Neural cell (in vitro differentiated cells): ENCODE measurements at regions not wholly inside any gene's neighbourhood (a gene's known extent, or its start where the extent isn't known, plus 50 kb on each side); places are given as distances from the start of the nearest gene placed in this dataset.
"Not testable (repeated sequence)": the region's sequence is repeated elsewhere in the genome, so short reads cannot be mapped to it uniquely, and the experiment has no call there.

Experiments used
- H2AFZ ChIP-seq: fragments of 200-600, 300-800 bp; sonication (generic), shearing (Covaris generic); 2 replicates; pipeline ENCODE4 v1.6.0; 2014; ENCODE audit warnings: low read depth, mild to moderate bottlenecking, antibody characterized with exemption, low read length, moderate library complexity
- H3F3A ChIP-seq: fragments of 200-600 bp; shearing (Covaris generic); 2 replicates; pipeline ENCODE4 v1.6.1; 2016; ENCODE audit warnings: mild to moderate bottlenecking, moderate library complexity, mixed read lengths, antibody characterized with exemption, low read length; ENCODE audit not compliant: insufficient read depth, poor library complexity, severe bottlenecking
- H3K27ac ChIP-seq: fragments of 200-600, 300-800 bp; sonication (generic), shearing (Covaris generic); 2 replicates; pipeline ENCODE4 v1.5.1; 2014; ENCODE audit warnings: mild to moderate bottlenecking, low read length, moderate library complexity
- H3K27me3 ChIP-seq: fragments of 300-800, 200-600 bp; sonication (generic), shearing (Covaris generic); 2 replicates; pipeline ENCODE4 v1.6.0; 2014; ENCODE audit warnings: mild to moderate bottlenecking, low read depth, low read length, moderate library complexity; ENCODE audit not compliant: insufficient read depth
- H3K36me3 ChIP-seq: fragments of 300-800, 200-600 bp; sonication (generic), shearing (Covaris generic); 2 replicates; pipeline ENCODE4 v1.5.1; 2014; ENCODE audit warnings: mild to moderate bottlenecking, antibody characterized with exemption, low read length, moderate library complexity; ENCODE audit not compliant: insufficient read depth
- H3K4me2 ChIP-seq: fragments of 300-800, 200-600 bp; sonication (generic), shearing (Covaris generic); 2 replicates; pipeline ENCODE4 v1.6.0; 2014; ENCODE audit warnings: mild to moderate bottlenecking, low read length
- H3K4me3 ChIP-seq: fragments of 300-800, 200-600 bp; sonication (generic), shearing (Covaris generic); 2 replicates; pipeline ENCODE4 v1.5.1; 2014; ENCODE audit warnings: mild to moderate bottlenecking, low read length, moderate library complexity
- H3K79me2 ChIP-seq: fragments of 200-600 bp; shearing (Covaris generic); replicated peaks from 2 replicates; pipeline ENCODE4 v1.6.0; 2014; ENCODE audit warnings: mild to moderate bottlenecking, low read length, moderate library complexity; ENCODE audit not compliant: insufficient read depth
- H3K9ac ChIP-seq: fragments of 300-800, 200-600 bp; sonication (generic), shearing (Covaris generic); 2 replicates; pipeline ENCODE4 v1.6.1; 2016; ENCODE audit warnings: mild to moderate bottlenecking, low read length, mixed read lengths
- H3K9me2 ChIP-seq: fragments of 200-600 bp; shearing (Covaris generic); 2 replicates; pipeline ENCODE4 v1.6.1; 2016; ENCODE audit warnings: mild to moderate bottlenecking, low read length, mixed read lengths; ENCODE audit not compliant: insufficient read depth
- H3K9me3 ChIP-seq: fragments of 200-600, 300-800 bp; sonication (generic), shearing (Covaris generic); 2 replicates; pipeline ENCODE4 v1.6.1; 2016; ENCODE audit warnings: mild to moderate bottlenecking, mixed run types, low read length, moderate library complexity, mixed read lengths
- H4K20me1 ChIP-seq: fragments of 200-600 bp; shearing (Covaris generic); 2 replicates; pipeline ENCODE4 v1.6.1; 2016; ENCODE audit warnings: mild to moderate bottlenecking, mixed run types; ENCODE audit not compliant: insufficient read depth
- EP300 ChIP-seq: fragments of 450-650 bp; conservative IDR thresholded peaks from 2 replicates; pipeline ENCODE4 v1.6.1; 2014; ENCODE audit warnings: antibody characterized with exemption, mild to moderate bottlenecking, moderate library complexity; ENCODE audit not compliant: poor library complexity, severe bottlenecking
- EZH2 ChIP-seq: fragments of 200-600, 300-800 bp; shearing (Covaris generic), sonication (generic); IDR thresholded peaks from 2 replicates; pipeline ENCODE4 v1.6.1; 2014; ENCODE audit warnings: antibody characterized with exemption, low read length, borderline replicate concordance, mild to moderate bottlenecking; ENCODE audit not compliant: insufficient read depth, poor library complexity, severe bottlenecking
- MXI1 ChIP-seq: fragments of 450-650 bp; conservative IDR thresholded peaks from 2 replicates; pipeline ENCODE4 v1.6.1; 2014; ENCODE audit warnings: antibody characterized with exemption, mild to moderate bottlenecking; ENCODE audit not compliant: poor library complexity, severe bottlenecking
- POLR2AphosphoS5 ChIP-seq: IDR thresholded peaks from 2 replicates; pipeline ENCODE4 v1.6.1; 2012
- RAD21 ChIP-seq: fragments of 450-650 bp; conservative IDR thresholded peaks from 2 replicates; pipeline ENCODE4 v1.6.1; 2014; ENCODE audit warnings: antibody characterized with exemption, mild to moderate bottlenecking, moderate library complexity
- SMC3 ChIP-seq: fragments of 450-650 bp; conservative IDR thresholded peaks from 2 replicates; pipeline ENCODE4 v1.6.1; 2014; ENCODE audit warnings: antibody characterized with exemption, mild to moderate bottlenecking, moderate library complexity; ENCODE audit not compliant: poor library complexity
- TAF1 ChIP-seq: IDR thresholded peaks from 2 replicates; pipeline ENCODE4 v1.6.1; 2012; ENCODE audit warnings: low read depth
- TF ChIP-seq, protein P1 (sequence below): IDR thresholded peaks from 2 replicates; pipeline ENCODE4 v1.6.1; 2012; ENCODE audit warnings: borderline replicate concordance
- TF ChIP-seq, protein P2 (sequence below): fragments of 450-650 bp; IDR thresholded peaks from 2 replicates; pipeline ENCODE4 v1.5.1; 2014; ENCODE audit warnings: antibody characterized with exemption, mild to moderate bottlenecking, moderate library complexity; ENCODE audit not compliant: poor library complexity, severe bottlenecking

- no peaks in the 10 kb centered on the region for H3K79me2 ChIP-seq
- H3F3A ChIP-seq: no peaks in the 10 kb centered on the region
- H3K27ac ChIP-seq: peak overlapping the region; percentile 4
- H3K4me3 ChIP-seq: peak overlapping the region; percentile 1
- TF ChIP-seq, protein P1, sequence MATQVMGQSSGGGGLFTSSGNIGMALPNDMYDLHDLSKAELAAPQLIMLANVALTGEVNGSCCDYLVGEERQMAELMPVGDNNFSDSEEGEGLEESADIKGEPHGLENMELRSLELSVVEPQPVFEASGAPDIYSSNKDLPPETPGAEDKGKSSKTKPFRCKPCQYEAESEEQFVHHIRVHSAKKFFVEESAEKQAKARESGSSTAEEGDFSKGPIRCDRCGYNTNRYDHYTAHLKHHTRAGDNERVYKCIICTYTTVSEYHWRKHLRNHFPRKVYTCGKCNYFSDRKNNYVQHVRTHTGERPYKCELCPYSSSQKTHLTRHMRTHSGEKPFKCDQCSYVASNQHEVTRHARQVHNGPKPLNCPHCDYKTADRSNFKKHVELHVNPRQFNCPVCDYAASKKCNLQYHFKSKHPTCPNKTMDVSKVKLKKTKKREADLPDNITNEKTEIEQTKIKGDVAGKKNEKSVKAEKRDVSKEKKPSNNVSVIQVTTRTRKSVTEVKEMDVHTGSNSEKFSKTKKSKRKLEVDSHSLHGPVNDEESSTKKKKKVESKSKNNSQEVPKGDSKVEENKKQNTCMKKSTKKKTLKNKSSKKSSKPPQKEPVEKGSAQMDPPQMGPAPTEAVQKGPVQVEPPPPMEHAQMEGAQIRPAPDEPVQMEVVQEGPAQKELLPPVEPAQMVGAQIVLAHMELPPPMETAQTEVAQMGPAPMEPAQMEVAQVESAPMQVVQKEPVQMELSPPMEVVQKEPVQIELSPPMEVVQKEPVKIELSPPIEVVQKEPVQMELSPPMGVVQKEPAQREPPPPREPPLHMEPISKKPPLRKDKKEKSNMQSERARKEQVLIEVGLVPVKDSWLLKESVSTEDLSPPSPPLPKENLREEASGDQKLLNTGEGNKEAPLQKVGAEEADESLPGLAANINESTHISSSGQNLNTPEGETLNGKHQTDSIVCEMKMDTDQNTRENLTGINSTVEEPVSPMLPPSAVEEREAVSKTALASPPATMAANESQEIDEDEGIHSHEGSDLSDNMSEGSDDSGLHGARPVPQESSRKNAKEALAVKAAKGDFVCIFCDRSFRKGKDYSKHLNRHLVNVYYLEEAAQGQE: no peak
- TF ChIP-seq EZH2: no peak
- no peak for TF ChIP-seq POLR2AphosphoS5
- no peak for TF ChIP-seq EP300
- no peak for TF ChIP-seq TAF1
- TF ChIP-seq MXI1: no peak
- TF ChIP-seq SMC3: no peak
- no peak for TF ChIP-seq RAD21
- TF ChIP-seq, protein P2, sequence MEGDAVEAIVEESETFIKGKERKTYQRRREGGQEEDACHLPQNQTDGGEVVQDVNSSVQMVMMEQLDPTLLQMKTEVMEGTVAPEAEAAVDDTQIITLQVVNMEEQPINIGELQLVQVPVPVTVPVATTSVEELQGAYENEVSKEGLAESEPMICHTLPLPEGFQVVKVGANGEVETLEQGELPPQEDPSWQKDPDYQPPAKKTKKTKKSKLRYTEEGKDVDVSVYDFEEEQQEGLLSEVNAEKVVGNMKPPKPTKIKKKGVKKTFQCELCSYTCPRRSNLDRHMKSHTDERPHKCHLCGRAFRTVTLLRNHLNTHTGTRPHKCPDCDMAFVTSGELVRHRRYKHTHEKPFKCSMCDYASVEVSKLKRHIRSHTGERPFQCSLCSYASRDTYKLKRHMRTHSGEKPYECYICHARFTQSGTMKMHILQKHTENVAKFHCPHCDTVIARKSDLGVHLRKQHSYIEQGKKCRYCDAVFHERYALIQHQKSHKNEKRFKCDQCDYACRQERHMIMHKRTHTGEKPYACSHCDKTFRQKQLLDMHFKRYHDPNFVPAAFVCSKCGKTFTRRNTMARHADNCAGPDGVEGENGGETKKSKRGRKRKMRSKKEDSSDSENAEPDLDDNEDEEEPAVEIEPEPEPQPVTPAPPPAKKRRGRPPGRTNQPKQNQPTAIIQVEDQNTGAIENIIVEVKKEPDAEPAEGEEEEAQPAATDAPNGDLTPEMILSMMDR: no peak
- no peaks in the 10 kb centered on the region for H3K27me3 ChIP-seq
- no peak overlapping the region for H2AFZ ChIP-seq
- no peak overlapping the region for H3K9ac ChIP-seq
- H3K9me2 ChIP-seq: no peaks in the 10 kb centered on the region
- H3K36me3 ChIP-seq: no peaks in the 10 kb centered on the region
- H3K4me2 ChIP-seq: peak overlapping the region; percentile 13
- H3K9me3 ChIP-seq: no peaks in the 10 kb centered on the region
- no peaks in the 10 kb centered on the region for H4K20me1 ChIP-seq
Measured at GRCh38 chr10:2881720-2882620, 185.4 kb upstream of the PFKP start.

DNA sequence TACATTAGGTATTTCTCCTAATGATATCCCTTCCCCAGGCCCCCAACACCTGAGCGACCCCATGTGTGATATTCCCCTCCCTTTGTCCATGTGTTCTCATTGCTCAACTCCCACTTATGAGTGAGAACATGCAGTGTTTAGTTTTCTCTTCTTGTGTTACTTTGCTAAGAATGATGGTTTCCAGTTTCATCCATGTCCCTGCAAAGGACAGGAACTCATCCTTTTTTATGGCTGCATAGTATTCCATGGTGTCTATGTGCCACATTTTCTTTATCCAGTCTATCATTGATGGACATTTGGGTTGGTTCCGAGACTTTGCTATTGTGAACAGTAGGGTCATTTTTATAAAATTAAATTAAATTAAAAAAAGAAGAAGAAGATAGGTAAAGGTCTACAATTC is 187.3 kb upstream of the PFKP start:
- not testable (repeated sequence) for H3K4me3 ChIP-seq, H2AFZ ChIP-seq, H3K9ac ChIP-seq, H3K4me2 ChIP-seq, H3K9me2 ChIP-seq, H3K79me2 ChIP-seq, H3F3A ChIP-seq, H4K20me1 ChIP-seq, H3K9me3 ChIP-seq, H3K27me3 ChIP-seq, H3K27ac ChIP-seq, H3K36me3 ChIP-seq

GRCh38 chr10:2878818-2879217 is 188.5 kb upstream of the PFKP start:
- Histone ChIP-seq H2AFZ (no peak overlapping the region), H3K9me3 (no peaks in the 10 kb centered on the region), H3K27me3 (no peaks in the 10 kb centered on the region), H3K9me2 (no peaks in the 10 kb centered on the region), H3K79me2 (no peaks in the 10 kb centered on the region), H4K20me1 (no peaks in the 10 kb centered on the region), H3K9ac (no peak overlapping the region), H3K27ac (no peak overlapping the region), H3K4me3 (no peak overlapping the region), H3F3A (no peaks in the 10 kb centered on the region), H3K36me3 (no peaks in the 10 kb centered on the region), H3K4me2 (no peak overlapping the region)
- TF ChIP-seq RAD21 (no peak), MXI1 (no peak), EP300 (no peak), POLR2AphosphoS5 (no peak), SMC3 (no peak), EZH2 (no peak), TAF1 (no peak)
- TF ChIP-seq, protein P2: no peak
- TF ChIP-seq, protein P1: no peak
